ENCODE measurements at regions not wholly inside any gene's neighbourhood (a gene's known extent, or its start where the extent isn't known, plus 50 kb on each side); places are given as distances from the start of the nearest gene placed in this dataset.

DNA sequence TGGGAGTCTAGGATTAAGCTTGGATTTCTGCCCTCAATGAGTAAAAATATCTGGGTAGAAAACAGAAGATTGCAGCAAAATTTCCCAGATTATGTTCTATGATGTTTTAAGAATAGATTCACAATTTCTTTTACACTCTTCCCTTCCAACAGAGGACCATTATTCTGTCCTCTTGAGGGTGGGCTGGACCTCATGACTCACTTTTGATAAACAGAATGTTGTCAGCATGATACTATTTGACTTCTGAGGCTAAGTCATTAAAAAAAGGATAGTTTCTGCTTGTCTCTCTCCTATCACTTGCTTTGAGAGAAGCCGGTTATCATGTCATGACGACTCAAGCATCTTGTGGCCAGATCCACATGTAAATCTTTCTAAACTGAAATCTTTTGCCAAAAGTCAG is 396.2 kb upstream of the CDIN1 start (continued):
- TF ChIP-seq CEBPB (IDR thresholded peaks at IDR 0.05; ENCODE audit: borderline replicate concordance in 1 of 2, low read depth in 2 of 2, low read length in 2 of 2) (no peak), NFIC (IDR thresholded peaks at IDR 0.05; ENCODE audit: low read depth, low read length) (no peak), NR2F1 (conservative IDR thresholded peaks at IDR 0.05) (no peak), TBL1XR1 (IDR thresholded peaks at IDR 0.05; ENCODE audit: low read depth, low read length) (no peak), JUND (IDR thresholded peaks at IDR 0.05; ENCODE audit: low read depth, low read length) (no peak), ESRRA (IDR thresholded peaks at IDR 0.05; ENCODE audit: low read length) (no peak)
- TF ChIP-seq, protein P1, sequence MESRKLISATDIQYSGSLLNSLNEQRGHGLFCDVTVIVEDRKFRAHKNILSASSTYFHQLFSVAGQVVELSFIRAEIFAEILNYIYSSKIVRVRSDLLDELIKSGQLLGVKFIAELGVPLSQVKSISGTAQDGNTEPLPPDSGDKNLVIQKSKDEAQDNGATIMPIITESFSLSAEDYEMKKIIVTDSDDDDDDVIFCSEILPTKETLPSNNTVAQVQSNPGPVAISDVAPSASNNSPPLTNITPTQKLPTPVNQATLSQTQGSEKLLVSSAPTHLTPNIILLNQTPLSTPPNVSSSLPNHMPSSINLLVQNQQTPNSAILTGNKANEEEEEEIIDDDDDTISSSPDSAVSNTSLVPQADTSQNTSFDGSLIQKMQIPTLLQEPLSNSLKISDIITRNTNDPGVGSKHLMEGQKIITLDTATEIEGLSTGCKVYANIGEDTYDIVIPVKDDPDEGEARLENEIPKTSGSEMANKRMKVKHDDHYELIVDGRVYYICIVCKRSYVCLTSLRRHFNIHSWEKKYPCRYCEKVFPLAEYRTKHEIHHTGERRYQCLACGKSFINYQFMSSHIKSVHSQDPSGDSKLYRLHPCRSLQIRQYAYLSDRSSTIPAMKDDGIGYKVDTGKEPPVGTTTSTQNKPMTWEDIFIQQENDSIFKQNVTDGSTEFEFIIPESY (IDR thresholded peaks at IDR 0.05), result no peak

DNA sequence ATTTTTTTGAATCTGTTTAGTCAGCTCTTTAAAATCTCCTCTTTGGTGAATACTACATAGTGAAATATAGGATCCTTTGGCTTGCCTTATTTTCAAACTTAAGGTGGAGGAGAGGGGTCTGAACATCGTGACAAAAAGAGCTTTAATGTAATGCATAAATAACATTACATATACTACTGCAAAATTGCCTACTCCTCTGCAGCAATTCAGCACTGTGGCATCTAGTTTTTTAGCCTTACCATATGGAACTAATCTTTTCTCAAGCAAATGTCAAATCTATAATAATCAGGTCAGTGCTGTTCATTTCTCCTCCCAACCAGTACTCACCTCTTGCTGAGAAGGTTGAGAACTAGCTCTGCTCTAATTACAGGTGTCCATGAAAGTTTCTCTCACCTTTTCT is 394.0 kb upstream of the CDIN1 start:
- FAIRE-seq, result no peak
- intact Hi-C loops (cut with micrococcal nuclease; ENCODE audit: unreplicated experiment), result loop anchor here (10.0 kb wide), 1 partner anchor 61 kb away; no protein-coding TSS in a partner anchor
- no peaks in the 10 kb centered on the region for H3K9me3 ChIP-seq (replicated peaks; ENCODE audit: control insufficient read depth, insufficient read depth, low read length)
- ChIA-PET RAD21 (ENCODE audit: unreplicated experiment) (no interaction called here), CTCF (no interaction called here), POLR2A (no interaction called here), SMC1A (ENCODE audit: uncharacterized antibody, unreplicated experiment) (no interaction called here)
- H3K79me2 ChIP-seq (ENCODE audit: control insufficient read depth, insufficient read depth, low read length), result no peaks in the 10 kb centered on the region
- H4K20me1 ChIP-seq (ENCODE audit: control insufficient read depth, insufficient read depth), result no peaks in the 10 kb centered on the region
- H2AFZ ChIP-seq (ENCODE audit: control insufficient read depth, low read depth, low read length), result no peak overlapping the region
- DNase-seq (ENCODE audit: low read depth, low spot score), result no peak
- no peak overlapping the region for H3K4me3 ChIP-seq
- ATAC-seq, result no peak
- H3K9ac ChIP-seq (ENCODE audit: control insufficient read depth, insufficient read depth, low read length), result no peak overlapping the region
- H3K27ac ChIP-seq (ENCODE audit: control insufficient read depth, insufficient read depth), result no peak overlapping the region
- no peaks in the 10 kb centered on the region for H3K27me3 ChIP-seq (replicated peaks in 1 of 2; ENCODE audit: control insufficient read depth in 2 of 2, insufficient read depth in 2 of 2, low read length in 1 of 2)
- no peak overlapping the region for H3K4me2 ChIP-seq (ENCODE audit: control insufficient read depth, insufficient read depth)
- no peaks in the 10 kb centered on the region for H3K4me1 ChIP-seq (ENCODE audit: control insufficient read depth, insufficient read depth, low read length)
- H3K36me3 ChIP-seq (ENCODE audit: control insufficient read depth in 2 of 2, insufficient read depth in 2 of 2, low read length in 1 of 2), result no peaks in the 10 kb centered on the region
- in situ Hi-C loops (cut with MboI), result no loop called here
- 17% methylated on average over 1 of the region's 1 CpG for WGBS (ENCODE audit: insufficient coverage, insufficient replicate concordance, low lambda C conversion rate, missing lambda C conversion rate)
- no TSS peak for BruUV-seq (replicated peaks)
- no peak for TF ChIP-seq SIN3A (IDR thresholded peaks at IDR 0.05; ENCODE audit: low read depth, low read length)

All from GM12878 (cell line).